SW480 (cell line): ENCODE measurements at regions not wholly inside any gene's neighbourhood (a gene's known extent, or its start where the extent isn't known, plus 50 kb on each side); places are given as distances from the start of the nearest gene placed in this dataset.

Experiments
- DNase-seq: peaks from one replicate; pipeline ENCODE4 v3.0.0-alpha.2; 2016; ENCODE audit warnings: low spot score

DNA sequence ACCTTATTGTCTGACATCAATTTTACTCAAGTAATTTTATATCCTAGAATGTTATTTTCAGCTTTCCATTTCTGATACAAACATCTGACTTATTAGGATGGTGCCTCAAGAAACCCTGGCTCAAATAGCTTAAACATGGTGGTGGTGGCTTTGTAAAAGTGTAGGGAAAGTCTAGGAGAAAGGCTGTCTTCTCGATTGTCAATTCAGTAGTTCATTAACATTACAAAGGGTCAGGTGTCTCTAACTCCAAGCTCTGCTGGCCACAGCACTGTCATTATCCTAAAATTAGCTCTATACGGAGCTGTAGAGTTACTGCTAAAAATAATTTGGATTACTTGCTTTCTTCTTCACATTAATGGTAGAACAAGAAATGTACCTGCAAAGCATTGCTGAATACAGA, 1360.1 kb upstream of the CDH6 start:
- DNase-seq = no peak

DNA sequence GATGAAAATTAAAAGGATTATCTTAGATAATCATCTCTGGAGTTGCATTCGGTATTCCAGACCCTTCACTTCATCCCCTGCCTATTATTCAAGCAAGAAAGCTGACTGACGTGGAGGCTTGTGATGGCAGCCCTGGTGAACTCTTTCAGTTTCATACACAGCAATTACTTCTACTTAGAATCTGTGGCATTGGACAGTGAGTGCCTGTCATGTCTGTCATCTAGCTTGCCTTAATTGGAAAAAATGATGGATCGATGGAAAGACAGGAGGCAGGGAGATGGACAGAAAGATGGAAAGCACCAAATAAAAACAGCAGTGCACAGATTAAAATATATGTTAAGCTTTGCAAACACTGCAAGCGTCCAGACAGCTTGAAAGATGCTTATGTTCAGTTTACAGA, 1371.0 kb upstream of the CDH6 start:
- no peak for DNase-seq

DNA sequence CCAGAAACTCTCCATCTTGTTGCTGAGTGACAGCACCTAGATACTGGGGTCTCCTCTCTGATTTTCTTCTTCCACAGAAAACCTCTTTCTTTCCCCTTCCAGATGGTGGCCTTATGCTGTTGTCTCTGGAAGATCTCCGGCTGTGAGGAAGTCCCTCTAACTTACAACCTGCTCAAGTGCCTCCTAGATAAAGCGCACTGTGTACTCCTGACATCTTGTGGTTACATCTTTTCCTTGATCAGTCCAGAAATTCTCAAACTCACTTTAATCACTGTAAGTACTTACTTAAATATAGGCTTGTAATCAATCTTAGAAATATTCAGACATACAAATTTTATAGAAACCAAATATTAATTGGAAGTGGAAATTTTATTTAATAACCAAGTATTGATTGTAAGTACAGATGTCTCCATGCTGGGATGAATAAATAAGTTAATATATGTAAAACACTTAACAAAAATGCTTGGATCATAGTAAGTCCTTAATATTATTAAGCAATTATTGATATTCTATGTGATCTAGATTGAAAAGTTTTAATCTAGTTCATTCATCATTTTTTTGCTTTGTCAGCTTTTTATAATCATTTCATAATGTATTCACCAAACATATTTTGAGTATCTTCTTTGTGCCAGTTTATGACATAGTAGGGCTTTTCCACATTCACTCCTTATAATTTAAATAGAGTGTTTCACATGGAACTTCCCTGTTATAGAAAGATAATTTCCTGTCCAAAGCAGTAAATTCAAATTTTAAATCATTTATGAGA, 1381.4 kb upstream of the CDH6 start:
- no peak for DNase-seq

DNA sequence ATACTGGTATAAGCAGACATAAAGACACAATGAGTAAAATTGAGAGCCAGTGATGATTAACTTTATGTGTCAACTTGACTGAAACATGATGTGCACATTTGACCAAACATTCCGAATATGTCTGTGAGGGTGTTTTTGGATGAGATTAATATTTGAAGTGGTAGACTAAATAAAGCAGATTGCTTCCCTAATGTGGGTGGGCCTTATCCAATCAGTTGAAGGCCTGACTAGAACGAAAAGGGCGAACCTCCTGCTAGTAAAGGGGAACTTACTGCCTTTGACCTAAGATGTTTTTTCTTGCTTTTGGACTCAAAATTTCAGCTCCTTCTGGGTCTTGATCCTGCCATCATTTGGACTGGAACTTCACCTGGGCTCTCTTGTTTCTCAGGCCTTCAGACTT, 1387.7 kb upstream of the CDH6 start:
- no peak for DNase-seq

DNA sequence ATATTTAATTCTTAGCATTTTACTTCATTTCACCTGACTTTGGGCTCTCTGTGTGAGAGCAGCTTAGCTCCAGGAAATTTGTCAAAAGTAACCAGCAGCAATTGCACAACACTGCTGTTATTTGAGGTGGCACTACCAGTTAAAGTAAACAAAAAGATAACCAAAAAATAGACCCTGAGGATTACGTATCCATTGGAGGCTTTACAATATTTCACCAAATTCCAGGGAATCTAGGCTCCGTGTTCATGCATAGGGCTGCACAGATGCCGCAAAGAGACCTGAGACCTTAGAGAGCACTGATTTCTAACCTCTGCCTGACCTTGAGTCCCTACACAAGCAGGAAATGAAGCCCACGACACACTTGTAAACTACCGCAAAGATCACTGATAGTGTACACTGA, 1392.7 kb upstream of the CDH6 start:
- no peak for DNase-seq

DNA sequence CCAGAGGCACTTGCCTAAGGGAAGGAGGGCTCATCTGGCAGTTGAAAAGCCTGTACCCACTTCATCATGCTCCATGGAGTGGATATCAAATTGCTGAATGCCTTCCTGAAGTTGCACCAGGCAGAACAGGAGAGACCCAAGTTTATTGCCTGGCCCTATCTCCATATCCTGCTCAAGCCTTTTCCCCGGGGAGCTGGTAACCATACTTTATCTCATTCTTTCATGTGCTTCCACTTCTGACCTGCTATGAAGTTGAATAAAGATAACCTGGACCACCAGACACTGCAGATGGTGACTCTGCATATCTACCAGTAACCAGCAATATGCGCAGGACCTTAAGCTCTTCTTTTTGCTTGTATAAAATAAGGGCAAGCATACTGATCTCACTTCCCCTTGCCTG, 1397.5 kb upstream of the CDH6 start:
- no peak for DNase-seq

DNA sequence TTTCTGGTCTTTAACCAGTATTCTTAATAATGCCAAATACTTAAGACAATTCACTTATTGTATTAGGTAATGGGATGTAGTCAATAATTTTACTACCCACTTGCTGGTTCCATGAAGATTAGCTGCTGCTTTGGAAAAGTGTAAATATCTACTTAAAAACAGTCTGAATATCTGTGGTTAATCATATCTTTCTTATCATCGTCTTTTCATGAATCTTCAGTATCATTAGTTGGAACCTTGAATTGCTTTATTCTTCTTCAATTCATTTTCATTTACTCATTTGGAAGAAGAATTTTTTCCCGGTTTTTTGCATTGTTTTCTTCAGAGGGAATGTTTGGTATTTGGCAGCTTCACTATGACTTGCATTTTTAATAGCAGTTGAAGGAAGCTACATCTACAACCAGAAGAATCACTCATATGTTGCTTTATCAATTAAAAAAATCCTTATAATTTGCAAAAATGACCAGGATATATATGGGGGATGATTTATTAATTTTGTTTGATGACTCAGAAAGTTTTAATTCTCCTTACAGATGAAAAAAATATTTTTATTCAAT, 1398.3 kb upstream of the CDH6 start:
- no peak for DNase-seq

DNA sequence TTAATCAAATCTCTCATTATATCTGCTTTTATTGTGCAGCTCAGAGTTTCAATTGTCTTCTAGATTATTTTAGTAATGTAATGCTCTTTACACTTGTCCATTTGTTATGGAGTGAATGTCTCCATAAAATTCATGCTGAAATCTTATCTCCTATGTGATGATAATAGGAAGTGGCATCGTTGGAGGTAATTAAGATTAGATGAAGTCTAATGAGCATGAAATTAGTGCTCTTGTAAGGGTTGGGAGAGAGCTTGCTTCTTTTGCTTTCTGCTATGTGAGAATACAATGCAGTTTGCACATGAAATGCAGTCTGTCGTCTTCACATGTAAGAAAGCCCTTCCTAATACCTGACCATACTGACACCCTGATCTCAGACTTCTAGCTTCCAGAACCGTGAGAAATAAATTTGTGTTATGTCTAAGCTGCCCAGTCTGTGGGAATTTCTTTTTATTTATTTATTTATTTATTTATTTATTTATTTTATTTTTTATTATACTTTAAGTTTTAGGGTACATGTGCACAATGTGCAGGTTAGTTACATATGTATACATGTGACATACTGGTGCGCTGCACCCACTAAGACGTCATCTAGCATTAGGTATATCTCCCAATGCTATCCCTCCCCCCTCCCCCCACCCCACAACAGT, 1399.2 kb upstream of the CDH6 start:
- DNase-seq = no peak

DNA sequence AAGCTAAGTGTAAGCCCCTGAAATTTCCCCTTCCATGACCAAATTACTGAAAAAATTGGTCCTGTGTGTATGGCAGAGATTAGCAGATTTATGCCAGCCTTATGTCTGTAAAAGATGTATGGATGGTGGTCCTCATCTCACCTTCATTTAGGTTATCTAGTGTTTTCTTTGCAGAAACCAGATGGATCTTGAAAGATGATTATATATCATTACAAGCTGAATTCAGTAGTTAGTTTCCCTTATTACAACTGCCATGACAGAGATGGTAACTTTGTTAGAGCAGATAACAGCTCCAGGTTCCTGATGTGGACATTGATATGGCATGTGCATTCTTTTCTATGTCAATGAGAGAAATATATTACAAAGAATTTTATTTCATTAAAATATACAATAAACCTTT, 1403.2 kb upstream of the CDH6 start:
- DNase-seq = no peak

DNA sequence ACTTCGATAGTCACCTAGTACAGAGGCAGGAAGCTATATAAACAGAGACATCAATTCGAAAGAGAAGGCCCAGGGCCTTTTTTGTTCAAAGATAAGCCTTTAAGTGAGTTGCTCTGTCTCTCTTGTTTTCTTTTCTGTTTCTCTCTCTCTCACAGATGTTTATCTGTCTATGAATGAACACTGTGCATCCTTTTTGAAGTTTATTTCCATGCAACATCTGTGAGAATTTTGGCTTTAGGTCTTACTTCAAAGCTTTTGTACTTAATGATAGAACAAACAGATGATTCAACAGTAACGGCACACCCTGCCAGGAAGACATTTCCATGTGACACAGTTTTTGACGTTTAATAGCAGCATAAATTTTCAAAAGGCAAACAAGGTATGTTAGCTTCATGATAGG, 1413.1 kb upstream of the CDH6 start:
- DNase-seq = peak; percentile 55

DNA sequence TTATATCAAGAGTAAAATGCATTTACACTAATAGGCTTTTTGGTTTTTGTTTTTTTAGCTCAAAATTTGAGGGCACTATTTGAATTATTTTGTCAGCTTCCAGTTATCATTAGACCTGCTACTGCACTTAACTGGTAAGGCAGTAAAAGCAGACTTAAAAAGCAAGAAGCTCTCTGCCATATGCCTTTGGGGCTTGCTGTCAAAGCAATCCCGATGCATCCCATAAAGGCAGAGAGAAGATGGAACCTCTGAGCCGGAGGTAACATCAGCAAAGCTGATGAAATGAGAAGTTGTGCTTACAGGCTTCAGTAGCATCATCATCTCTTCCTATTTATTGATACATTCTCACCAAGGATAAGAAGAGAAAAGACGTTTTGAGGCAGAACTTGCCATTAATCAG, 1414.3 kb upstream of the CDH6 start:
- no peak for DNase-seq

DNA sequence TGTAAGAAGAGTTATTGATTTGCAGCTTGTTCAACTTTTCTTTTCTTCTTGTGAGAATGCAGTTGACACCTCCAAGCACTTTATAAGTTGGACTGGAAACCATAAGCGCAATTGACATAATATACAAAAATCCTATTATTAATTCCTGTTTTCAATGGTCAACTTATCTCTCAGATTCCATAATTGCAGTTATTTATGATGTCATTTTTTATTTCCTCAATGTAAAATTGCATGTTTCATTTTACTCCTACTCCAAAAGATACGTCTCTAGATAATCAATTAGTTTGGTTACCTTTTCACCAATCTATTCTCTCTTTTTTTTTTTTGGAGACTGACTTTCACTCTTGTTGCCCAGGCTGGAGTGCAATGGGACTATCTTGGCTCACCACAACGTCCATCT, 1416.1 kb upstream of the CDH6 start:
- no peak for DNase-seq

DNA sequence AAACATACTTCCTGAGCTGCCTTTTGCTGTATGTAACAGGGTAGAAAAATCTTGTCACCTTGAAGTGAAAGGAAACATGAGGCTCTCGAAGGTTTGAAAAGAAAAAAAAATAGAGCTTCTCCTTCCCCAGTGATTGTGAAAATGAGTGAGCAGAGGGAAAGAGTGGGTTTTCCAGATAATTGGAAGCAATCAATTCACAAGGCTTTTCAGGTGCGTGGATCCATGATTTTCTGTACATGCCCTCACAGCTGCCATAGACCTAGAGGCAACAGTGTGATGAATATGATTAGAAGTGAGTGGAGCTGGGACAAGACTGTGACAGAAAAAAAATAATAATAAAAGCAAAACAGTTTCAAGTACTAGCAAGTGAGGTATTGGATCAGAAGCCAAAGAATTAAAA, 1422.5 kb upstream of the CDH6 start:
- DNase-seq = no peak

DNA sequence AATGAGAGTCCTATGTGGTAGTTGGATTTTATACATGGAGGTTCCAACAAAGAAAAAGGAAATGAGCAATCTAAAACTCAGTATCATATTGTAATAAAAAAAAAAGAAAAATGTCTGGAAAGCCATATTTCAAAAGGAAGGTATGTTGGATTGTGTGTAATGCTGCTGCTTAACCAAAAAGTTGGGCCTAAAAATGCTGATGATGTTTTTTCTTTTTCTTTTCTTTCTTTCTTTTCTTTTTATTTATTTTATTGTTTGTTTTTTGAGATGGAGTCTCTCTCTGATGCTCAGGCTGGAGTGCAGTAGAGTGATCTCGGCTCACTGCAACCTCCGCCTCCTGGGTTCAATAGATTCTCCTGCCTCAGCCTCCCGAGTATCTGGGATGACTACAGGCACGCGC, 1424.0 kb upstream of the CDH6 start:
- DNase-seq = no peak

DNA sequence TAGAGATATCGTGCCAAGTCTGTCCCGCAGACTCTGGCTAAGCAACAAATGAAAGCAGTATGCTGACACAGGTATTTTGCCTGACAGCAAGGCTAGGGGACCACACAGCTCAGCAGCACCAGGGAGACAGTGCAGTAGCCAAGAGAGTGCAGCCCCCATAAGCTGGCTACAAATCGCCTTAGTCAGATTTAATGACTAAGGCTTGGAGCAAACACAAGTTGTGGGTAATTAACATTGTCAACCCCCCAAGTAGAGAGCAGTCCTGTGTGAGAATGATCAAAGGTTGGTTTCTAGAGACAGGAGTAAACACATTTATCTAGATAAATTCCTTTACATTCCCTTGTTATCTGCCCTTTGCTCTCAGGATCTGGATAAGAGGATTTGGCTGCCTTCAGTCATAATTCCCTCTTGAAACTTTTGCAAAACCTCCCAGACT, 1434.5 kb upstream of the CDH6 start:
- DNase-seq = no peak

DNA sequence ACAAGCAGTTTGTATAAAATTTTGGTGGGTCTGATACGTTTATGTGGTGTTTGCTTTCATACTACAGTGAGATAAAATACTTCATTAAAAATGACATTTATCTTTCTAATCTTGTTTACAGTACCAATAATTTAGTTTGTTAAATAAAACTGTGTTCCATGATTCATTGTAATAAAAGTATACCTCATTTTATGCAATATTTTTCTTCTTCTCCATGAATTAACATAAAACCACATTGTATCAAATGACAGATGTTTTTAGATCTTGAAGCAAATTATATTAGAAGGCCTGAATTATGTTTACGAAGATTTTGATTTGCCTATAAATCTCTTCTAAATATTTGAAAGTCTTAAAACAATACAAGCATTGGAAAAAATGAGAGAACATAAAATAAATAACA, 1443.0 kb upstream of the CDH6 start:
- no peak for DNase-seq

DNA sequence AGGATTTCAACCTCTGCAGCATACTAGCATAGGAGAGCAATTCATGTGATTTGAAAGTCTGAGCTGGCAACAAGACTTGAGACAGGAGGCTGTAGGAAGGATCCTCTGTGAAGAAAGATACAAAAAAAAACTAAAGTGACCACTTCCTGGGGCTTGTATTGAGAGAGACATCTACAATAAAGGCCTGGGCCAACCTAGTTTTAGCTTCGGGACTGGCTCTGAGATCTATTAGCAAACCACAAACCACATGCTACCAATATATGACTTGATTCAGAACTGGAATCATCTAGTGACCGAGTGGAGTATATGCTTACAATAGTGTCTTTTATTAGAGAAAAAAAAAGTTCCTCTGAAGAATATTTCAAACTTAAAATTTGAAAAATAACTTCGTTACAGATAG, 1448.9 kb upstream of the CDH6 start:
- peak; percentile 2 for DNase-seq

DNA sequence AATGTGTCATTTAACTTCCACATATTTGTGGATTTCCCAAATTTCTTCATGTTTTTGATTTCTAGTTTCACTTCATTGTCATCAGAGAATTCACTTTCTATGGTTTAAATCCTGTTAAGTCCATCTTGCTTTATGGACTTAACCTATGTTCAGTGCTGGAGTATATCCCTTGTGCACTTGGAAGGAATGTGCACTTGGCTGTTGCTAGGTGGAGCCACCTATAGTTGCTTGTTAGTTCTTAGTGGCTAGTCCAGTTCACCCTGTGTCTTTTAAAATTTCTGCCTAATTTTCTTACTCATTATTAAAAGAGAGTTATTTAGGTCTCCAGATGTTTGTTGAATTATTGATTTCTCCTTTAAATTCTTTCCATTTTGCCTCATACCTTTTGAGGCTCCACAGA, 1472.5 kb upstream of the CDH6 start:
- DNase-seq = no peak

DNA sequence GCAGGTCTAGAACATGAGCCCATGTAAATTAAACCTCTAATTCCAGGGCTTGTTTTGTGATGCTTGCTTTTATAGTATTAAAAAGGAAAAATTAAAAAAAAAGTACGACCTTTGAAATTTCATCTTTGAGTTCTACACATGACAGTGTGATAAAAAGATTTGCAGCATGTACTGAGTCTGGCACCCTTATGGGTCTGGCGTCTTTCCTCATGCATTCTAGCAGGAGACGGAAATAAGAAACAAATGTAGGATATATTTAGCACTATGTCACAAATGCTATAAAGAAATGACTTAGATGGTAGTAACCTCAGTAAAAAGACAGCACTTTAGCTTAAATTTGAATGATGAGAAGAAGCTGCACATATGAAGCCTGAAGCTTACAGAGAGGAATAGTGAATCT, 1474.3 kb upstream of the CDH6 start:
- DNase-seq = no peak

DNA sequence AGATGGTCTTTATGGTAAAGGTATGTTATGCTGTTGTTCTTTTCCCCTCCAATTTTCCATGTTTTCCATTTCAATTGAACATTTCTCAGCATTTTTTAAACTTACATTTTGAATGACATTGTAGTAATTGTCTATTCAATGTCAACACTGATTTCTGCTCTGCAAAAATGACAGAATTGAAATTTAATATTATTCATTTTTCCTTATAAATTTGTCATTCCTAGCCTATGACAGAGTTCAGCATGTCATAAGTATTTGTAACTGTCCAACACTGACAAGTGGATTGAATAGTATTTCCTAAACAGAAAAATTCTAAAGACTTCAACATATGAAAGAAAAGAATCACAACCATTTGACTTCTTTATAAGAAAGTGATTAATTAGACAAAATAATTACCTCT, 1478.3 kb upstream of the CDH6 start:
- no peak for DNase-seq

DNA sequence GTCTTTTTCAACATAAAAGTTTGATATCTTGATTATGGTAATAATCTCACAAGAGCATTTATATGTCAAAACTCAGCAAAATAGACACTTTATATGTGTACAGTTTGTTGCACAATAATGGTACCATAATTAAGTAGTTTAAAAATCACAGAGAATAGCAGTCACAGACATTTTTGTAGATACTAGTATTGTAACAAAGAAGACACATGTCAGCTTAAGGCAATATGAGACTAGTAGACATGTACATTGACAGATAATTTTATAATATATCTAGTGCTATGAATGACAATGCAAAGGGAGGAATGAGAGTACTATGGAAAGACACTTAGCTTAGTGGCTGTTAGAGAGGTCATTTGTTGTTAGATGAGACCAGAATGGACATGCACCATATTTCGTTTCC, 1490.6 kb upstream of the CDH6 start:
- no peak for DNase-seq

DNA sequence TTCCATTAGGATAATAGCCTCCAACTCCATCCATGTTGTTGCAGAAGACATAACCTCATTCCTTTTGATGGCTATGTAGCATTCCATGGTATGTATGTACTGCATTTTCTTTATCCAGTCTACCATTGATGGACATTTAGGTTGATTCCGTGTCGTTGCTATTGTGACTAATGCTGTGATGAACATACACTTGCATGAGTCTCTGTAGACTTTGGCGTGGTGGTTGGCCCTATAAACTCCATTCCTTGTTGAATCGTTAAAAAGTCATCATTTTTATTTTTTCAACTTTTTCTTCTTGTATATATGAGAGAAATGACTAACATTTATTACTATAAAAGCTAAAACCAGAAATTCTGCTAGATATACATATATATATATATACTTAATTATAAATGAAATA, 1491.9 kb upstream of the CDH6 start:
- no peak for DNase-seq

DNA sequence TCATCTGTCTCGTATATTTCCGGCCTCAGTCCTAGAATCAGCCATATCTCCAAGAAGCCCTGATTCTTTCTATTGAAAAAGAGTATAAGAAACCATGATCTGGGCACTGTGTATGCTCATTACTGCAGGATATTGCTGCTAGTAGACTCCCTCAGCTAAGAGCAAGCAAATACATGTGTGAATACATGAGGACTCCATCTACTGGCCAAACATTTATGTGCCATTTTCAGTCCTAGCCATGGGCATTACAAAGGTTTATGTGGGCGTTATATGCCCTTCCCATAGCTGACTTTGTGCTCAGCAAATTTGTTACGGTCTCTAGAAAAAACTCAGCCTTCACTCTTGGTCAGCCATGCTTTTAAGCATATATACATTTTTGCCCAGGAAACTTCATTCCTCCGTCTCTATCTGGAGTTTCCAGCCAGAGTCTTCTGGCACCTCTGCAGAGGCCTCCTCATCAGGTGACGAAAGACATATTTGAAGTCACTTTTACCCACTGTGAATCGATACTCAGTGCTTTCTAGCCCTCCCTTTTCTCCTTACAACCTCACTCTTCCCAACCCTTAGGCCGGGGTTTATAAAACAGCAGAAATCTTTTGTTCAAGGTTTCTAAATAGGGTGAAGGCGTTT, 1495.6 kb upstream of the CDH6 start:
- DNase-seq = peak; percentile 30
